Activated CD4-positive, alpha-beta T cell treated with anti-CD3 and anti-CD28 coated beads, Interleukin-2, amount 50 U/mL, for 24 hours (primary cell): ENCODE measurements at regions not wholly inside any gene's neighbourhood (a gene's known extent, or its start where the extent isn't known, plus 50 kb on each side); places are given as distances from the start of the nearest gene placed in this dataset.
"Not testable (repeated sequence)": the region's sequence is repeated elsewhere in the genome, so short reads cannot be mapped to it uniquely, and the experiment has no call there.

Source experiments
- DNase-seq, 2 donors: peaks; one replicate each; pipeline ENCODE4 v3.0.0-alpha.2; 2020; ENCODE audit warnings: low read depth in 1 of 2, low spot score in 1 of 2

GRCh38 chr6:144746902-144747469 lies 461.9 kb downstream of the UTRN start:
- DNase-seq: no peak

GRCh38 chr6:144749263-144749662 lies 464.1 kb downstream of the UTRN start:
- no peak for DNase-seq

- no peak for DNase-seq
Observed at GRCh38 chr6:144753023-144753705, 468.0 kb downstream of the UTRN start.

- DNase-seq: no peak
Observed at GRCh38 chr6:144756469-144756868, 471.3 kb downstream of the UTRN start.

GRCh38 chr6:144757299-144757698 lies 472.2 kb downstream of the UTRN start:
- no peak for DNase-seq

GRCh38 chr6:144757730-144758129 lies 472.6 kb downstream of the UTRN start:
- no peak for DNase-seq

- no peak for DNase-seq
Observed at GRCh38 chr6:144758602-144759001, 473.5 kb downstream of the UTRN start.

- no peak for DNase-seq
Observed at GRCh38 chr6:144762469-144762868, 477.3 kb downstream of the UTRN start.

GRCh38 chr6:144767051-144767450 lies 481.9 kb downstream of the UTRN start:
- no peak for DNase-seq

- no peak for DNase-seq
Observed at GRCh38 chr6:144768551-144769075, 483.5 kb downstream of the UTRN start.

- no peak for DNase-seq
Observed at GRCh38 chr6:144769142-144769541, 484.0 kb downstream of the UTRN start.

GRCh38 chr6:144776031-144776819 lies 491.1 kb downstream of the UTRN start:
- DNase-seq: no peak

GRCh38 chr6:144777249-144777648 lies 492.1 kb downstream of the UTRN start:
- no peak for DNase-seq

GRCh38 chr6:144778056-144778455 lies 492.9 kb downstream of the UTRN start:
- DNase-seq: no peak

GRCh38 chr6:144778773-144779492 lies 493.8 kb downstream of the UTRN start:
- DNase-seq: no peak

GRCh38 chr6:144781836-144782235 lies 496.7 kb downstream of the UTRN start:
- no peak for DNase-seq

- DNase-seq: no peak
Observed at GRCh38 chr6:144782634-144783033, 497.5 kb downstream of the UTRN start.

GRCh38 chr6:144785056-144785455 lies 499.9 kb downstream of the UTRN start:
- DNase-seq: no peak

GRCh38 chr6:144786825-144787224 lies 501.7 kb downstream of the UTRN start:
- DNase-seq: no peak

GRCh38 chr6:144793744-144794143 lies 508.6 kb downstream of the UTRN start:
- no peak for DNase-seq

GRCh38 chr6:144795022-144795421 lies 509.9 kb downstream of the UTRN start:
- DNase-seq: not testable (repeated sequence)
